ENCODE measurements at regions not wholly inside any gene's neighbourhood (a gene's known extent, or its start where the extent isn't known, plus 50 kb on each side); places are given as distances from the start of the nearest gene placed in this dataset.
"Not testable (repeated sequence)": the region's sequence is repeated elsewhere in the genome, so short reads cannot be mapped to it uniquely, and the experiment has no call there.

GRCh38 chr19:31470952-31471351 lies 121.7 kb upstream of the TSHZ3 start:
- Histone ChIP-seq H2BK120ac (ENCODE audit: low read depth, low read length) (no peak overlapping the region), H3K4me1 (ENCODE audit: control insufficient read depth in 2 of 2, insufficient read depth in 1 of 2, low read depth in 1 of 2, low read length in 2 of 2) (no peaks in the 10 kb centered on the region), H3K23ac (ENCODE audit: low read depth, low read length, poor library complexity) (no peak overlapping the region), H2AFZ (ENCODE audit: low read length) (no peak overlapping the region), H3K79me1 (ENCODE audit: low read depth, low read length) (no peaks in the 10 kb centered on the region), H3K14ac (ENCODE audit: low read length) (no peak overlapping the region), H3K18ac (ENCODE audit: low read length) (no peak overlapping the region), H2BK5ac (ENCODE audit: low read length) (no peak overlapping the region), H3K4ac (ENCODE audit: low read length) (no peak overlapping the region), H4K91ac (ENCODE audit: low read depth, low read length, poor library complexity) (no peak overlapping the region), H3K27ac (replicated peaks; ENCODE audit: low read length) (no peak overlapping the region), H2BK15ac (ENCODE audit: low read length) (no peak overlapping the region), H3K4me2 (ENCODE audit: insufficient read depth, low read length, poor library complexity, severe bottlenecking) (no peak overlapping the region), H3K36me3 (replicated peaks in 1 of 2; ENCODE audit: control insufficient read depth in 2 of 2, insufficient read depth in 2 of 2, low read length in 2 of 2) (no peaks in the 10 kb centered on the region), H2BK12ac (ENCODE audit: low read length) (no peak overlapping the region), H3K27me3 (ENCODE audit: control insufficient read depth in 3 of 3, insufficient read depth in 3 of 3, low read depth in 1 of 3, low read length in 3 of 3) (no peaks in the 10 kb centered on the region), H4K8ac (ENCODE audit: low read depth, low read length) (no peak overlapping the region), H3K9ac (ENCODE audit: low read depth, low read length, poor library complexity) (no peak overlapping the region), H2AK5ac (ENCODE audit: low read depth, low read length) (no peak overlapping the region), H3K4me3 (ENCODE audit: low read length in 2 of 2) (no peak overlapping the region), H3K9me3 (replicated peaks in 1 of 2; ENCODE audit: control insufficient read depth in 2 of 2, insufficient read depth in 1 of 2, low read depth in 1 of 2, low read length in 2 of 2) (no peaks in the 10 kb centered on the region)
- DNase-seq (ENCODE audit: low spot score), result no peak
- no CpG with 5 or more reads among the region's 5 CpGs for WGBS, 2 donors (ENCODE audit: extremely low coverage in 2 of 2, insufficient read length in 2 of 2, insufficient replicate concordance in 1 of 2)

- Histone ChIP-seq H3K4me1 (ENCODE audit: control insufficient read depth in 2 of 2, insufficient read depth in 1 of 2, low read depth in 1 of 2, low read length in 2 of 2) (peaks cover 0 to 4% of the 10 kb centered on the region in 2 donors), H3K27me3 (ENCODE audit: control insufficient read depth in 3 of 3, insufficient read depth in 3 of 3, low read depth in 1 of 3, low read length in 3 of 3) (no peaks in the 10 kb centered on the region), H4K91ac (ENCODE audit: low read depth, low read length, poor library complexity) (no peak overlapping the region), H2BK120ac (ENCODE audit: low read depth, low read length) (no peak overlapping the region), H3K14ac (ENCODE audit: low read length) (no peak overlapping the region), H4K8ac (ENCODE audit: low read depth, low read length) (no peak overlapping the region), H3K23ac (ENCODE audit: low read depth, low read length, poor library complexity) (no peak overlapping the region), H3K9me3 (replicated peaks in 1 of 2; ENCODE audit: control insufficient read depth in 2 of 2, insufficient read depth in 1 of 2, low read depth in 1 of 2, low read length in 2 of 2) (no peaks in the 10 kb centered on the region), H2BK15ac (ENCODE audit: low read length) (no peak overlapping the region), H3K79me1 (ENCODE audit: low read depth, low read length) (peaks cover 2% of the 10 kb centered on the region), H2BK12ac (ENCODE audit: low read length) (no peak overlapping the region), H3K4ac (ENCODE audit: low read length) (no peak overlapping the region), H2AFZ (ENCODE audit: low read length) (no peak overlapping the region), H2AK5ac (ENCODE audit: low read depth, low read length) (no peak overlapping the region), H3K18ac (ENCODE audit: low read length) (no peak overlapping the region), H3K4me2 (ENCODE audit: insufficient read depth, low read length, poor library complexity, severe bottlenecking) (no peak overlapping the region), H3K9ac (ENCODE audit: low read depth, low read length, poor library complexity) (no peak overlapping the region), H3K27ac (replicated peaks; ENCODE audit: low read length) (no peak overlapping the region), H3K36me3 (replicated peaks in 1 of 2; ENCODE audit: control insufficient read depth in 2 of 2, insufficient read depth in 2 of 2, low read length in 2 of 2) (no peaks in the 10 kb centered on the region), H2BK5ac (ENCODE audit: low read length) (peak overlapping the region; percentile 20), H3K4me3 (ENCODE audit: low read length in 2 of 2) (peak overlapping the region in 1 of 2 donors; percentile 12)
- DNase-seq (ENCODE audit: low spot score), result no peak
- WGBS, 2 donors (ENCODE audit: extremely low coverage in 2 of 2, insufficient read length in 2 of 2, insufficient replicate concordance in 1 of 2), result no CpG with 5 or more reads among the region's 5 CpGs
Measured at GRCh38 chr19:31478241-31478640, 129.0 kb upstream of the TSHZ3 start.

- no peak overlapping the region for H3K23ac ChIP-seq (ENCODE audit: low read depth, low read length, poor library complexity)
- no peak overlapping the region for H2BK15ac ChIP-seq (ENCODE audit: low read length)
- no peak overlapping the region for H2AFZ ChIP-seq (ENCODE audit: low read length)
- no peak overlapping the region for H3K4ac ChIP-seq (ENCODE audit: low read length)
- H2BK5ac ChIP-seq (ENCODE audit: low read length), result no peak overlapping the region
- no peak overlapping the region for H3K14ac ChIP-seq (ENCODE audit: low read length)
- no peaks in the 10 kb centered on the region for H3K9me3 ChIP-seq (replicated peaks in 1 of 2; ENCODE audit: control insufficient read depth in 2 of 2, insufficient read depth in 1 of 2, low read depth in 1 of 2, low read length in 2 of 2)
- H3K27ac ChIP-seq (replicated peaks; ENCODE audit: low read length), result no peak overlapping the region
- no peak overlapping the region for H3K4me2 ChIP-seq (ENCODE audit: insufficient read depth, low read length, poor library complexity, severe bottlenecking)
- H3K27me3 ChIP-seq (ENCODE audit: control insufficient read depth in 3 of 3, insufficient read depth in 3 of 3, low read depth in 1 of 3, low read length in 3 of 3), result no peaks in the 10 kb centered on the region
- H3K79me1 ChIP-seq (ENCODE audit: low read depth, low read length), result peaks cover 2% of the 10 kb centered on the region
- no peak overlapping the region for H3K9ac ChIP-seq (ENCODE audit: low read depth, low read length, poor library complexity)
- H4K8ac ChIP-seq (ENCODE audit: low read depth, low read length), result no peak overlapping the region
- peaks cover 0 to 4% of the 10 kb centered on the region in 2 donors for H3K4me1 ChIP-seq (ENCODE audit: control insufficient read depth in 2 of 2, insufficient read depth in 1 of 2, low read depth in 1 of 2, low read length in 2 of 2)
- no peak overlapping the region for H3K18ac ChIP-seq (ENCODE audit: low read length)
- H2BK12ac ChIP-seq (ENCODE audit: low read length), result no peak overlapping the region
- no peak overlapping the region for H2AK5ac ChIP-seq (ENCODE audit: low read depth, low read length)
- DNase-seq (ENCODE audit: low spot score), result no peak
- no peak overlapping the region for H4K91ac ChIP-seq (ENCODE audit: low read depth, low read length, poor library complexity)
- H3K36me3 ChIP-seq (replicated peaks in 1 of 2; ENCODE audit: control insufficient read depth in 2 of 2, insufficient read depth in 2 of 2, low read length in 2 of 2), result no peaks in the 10 kb centered on the region
- H3K4me3 ChIP-seq (ENCODE audit: low read length in 2 of 2), result no peak overlapping the region
- H2BK120ac ChIP-seq (ENCODE audit: low read depth, low read length), result no peak overlapping the region
Measured at GRCh38 chr19:31483226-31483857, 134.1 kb upstream of the TSHZ3 start.

- H3K9ac ChIP-seq (ENCODE audit: low read depth, low read length, poor library complexity); H3K14ac ChIP-seq (ENCODE audit: low read length); H3K23ac ChIP-seq (ENCODE audit: low read depth, low read length, poor library complexity); H3K4me1 ChIP-seq (ENCODE audit: control insufficient read depth in 2 of 2, insufficient read depth in 1 of 2, low read depth in 1 of 2, low read length in 2 of 2); H2BK5ac ChIP-seq (ENCODE audit: low read length); H3K4me3 ChIP-seq (ENCODE audit: low read length in 2 of 2); H4K8ac ChIP-seq (ENCODE audit: low read depth, low read length); H3K27me3 ChIP-seq (ENCODE audit: control insufficient read depth in 3 of 3, insufficient read depth in 3 of 3, low read depth in 1 of 3, low read length in 3 of 3); H2AFZ ChIP-seq (ENCODE audit: low read length); H2BK12ac ChIP-seq (ENCODE audit: low read length); H3K79me1 ChIP-seq (ENCODE audit: low read depth, low read length); DNase-seq (ENCODE audit: low spot score); H3K18ac ChIP-seq (ENCODE audit: low read length); H2BK120ac ChIP-seq (ENCODE audit: low read depth, low read length); H4K91ac ChIP-seq (ENCODE audit: low read depth, low read length, poor library complexity); H2AK5ac ChIP-seq (ENCODE audit: low read depth, low read length); H3K9me3 ChIP-seq (replicated peaks in 1 of 2; ENCODE audit: control insufficient read depth in 2 of 2, insufficient read depth in 1 of 2, low read depth in 1 of 2, low read length in 2 of 2); H2BK15ac ChIP-seq (ENCODE audit: low read length); H3K4me2 ChIP-seq (ENCODE audit: insufficient read depth, low read length, poor library complexity, severe bottlenecking); H3K27ac ChIP-seq (replicated peaks; ENCODE audit: low read length); H3K36me3 ChIP-seq (replicated peaks in 1 of 2; ENCODE audit: control insufficient read depth in 2 of 2, insufficient read depth in 2 of 2, low read length in 2 of 2); H3K4ac ChIP-seq (ENCODE audit: low read length): not testable (repeated sequence)
- WGBS, 2 donors (ENCODE audit: extremely low coverage in 2 of 2, insufficient read length in 2 of 2, insufficient replicate concordance in 1 of 2), result no CpG with 5 or more reads among the region's 2 CpGs
Measured at GRCh38 chr19:31484858-31485410, 135.7 kb upstream of the TSHZ3 start.

All from neuronal stem cell (in vitro differentiated cells).